ENCODE measurements at regions not wholly inside any gene's neighbourhood (a gene's known extent, or its start where the extent isn't known, plus 50 kb on each side); places are given as distances from the start of the nearest gene placed in this dataset.

GRCh38 chr14:89041257-89041582, 216.8 kb downstream of the TTC8 start:
- Histone ChIP-seq H3K4me1 (ENCODE audit: control insufficient read depth, insufficient read depth, low read length, poor library complexity, severe bottlenecking) (peaks cover 9% of the 10 kb centered on the region), H3K27ac (ENCODE audit: insufficient read depth, low read length, poor library complexity, severe bottlenecking) (no peak overlapping the region), H3K27me3 (replicated peaks; ENCODE audit: control insufficient read depth, insufficient read depth, low read length, poor library complexity, severe bottlenecking) (no peaks in the 10 kb centered on the region), H3K36me3 (ENCODE audit: control insufficient read depth, insufficient read depth, low read length) (no peaks in the 10 kb centered on the region), H3K4me3 (ENCODE audit: insufficient read depth, low read depth, low read length, poor library complexity, severe bottlenecking) (no peak overlapping the region), H3K9me3 (ENCODE audit: control insufficient read depth, low read length) (no peaks in the 10 kb centered on the region)
- no peak for DNase-seq

- Histone ChIP-seq H3K4me3 (ENCODE audit: insufficient read depth, low read depth, low read length, poor library complexity, severe bottlenecking) (no peak overlapping the region), H3K27ac (ENCODE audit: insufficient read depth, low read length, poor library complexity, severe bottlenecking) (no peak overlapping the region), H3K27me3 (replicated peaks; ENCODE audit: control insufficient read depth, insufficient read depth, low read length, poor library complexity, severe bottlenecking) (no peaks in the 10 kb centered on the region), H3K9me3 (ENCODE audit: control insufficient read depth, low read length) (no peaks in the 10 kb centered on the region), H3K36me3 (ENCODE audit: control insufficient read depth, insufficient read depth, low read length) (no peaks in the 10 kb centered on the region), H3K4me1 (ENCODE audit: control insufficient read depth, insufficient read depth, low read length, poor library complexity, severe bottlenecking) (peaks cover 9% of the 10 kb centered on the region)
- DNase-seq: no peak
Measured at GRCh38 chr14:89042021-89042420, 217.6 kb downstream of the TTC8 start.

GRCh38 chr14:89053303-89053702, 228.9 kb downstream of the TTC8 start:
- H3K27ac ChIP-seq (ENCODE audit: insufficient read depth, low read length, poor library complexity, severe bottlenecking): no peak overlapping the region
- no peaks in the 10 kb centered on the region for H3K27me3 ChIP-seq (replicated peaks; ENCODE audit: control insufficient read depth, insufficient read depth, low read length, poor library complexity, severe bottlenecking)
- DNase-seq: no peak
- H3K4me3 ChIP-seq (ENCODE audit: insufficient read depth, low read depth, low read length, poor library complexity, severe bottlenecking): no peak overlapping the region
- no peaks in the 10 kb centered on the region for H3K36me3 ChIP-seq (ENCODE audit: control insufficient read depth, insufficient read depth, low read length)
- no peaks in the 10 kb centered on the region for H3K4me1 ChIP-seq (ENCODE audit: control insufficient read depth, insufficient read depth, low read length, poor library complexity, severe bottlenecking)
- H3K9me3 ChIP-seq (ENCODE audit: control insufficient read depth, low read length): no peaks in the 10 kb centered on the region

- Histone ChIP-seq H3K27ac (ENCODE audit: insufficient read depth, low read length, poor library complexity, severe bottlenecking) (no peak overlapping the region), H3K9me3 (ENCODE audit: control insufficient read depth, low read length) (no peaks in the 10 kb centered on the region), H3K4me1 (ENCODE audit: control insufficient read depth, insufficient read depth, low read length, poor library complexity, severe bottlenecking) (no peaks in the 10 kb centered on the region), H3K36me3 (ENCODE audit: control insufficient read depth, insufficient read depth, low read length) (no peaks in the 10 kb centered on the region), H3K4me3 (ENCODE audit: insufficient read depth, low read depth, low read length, poor library complexity, severe bottlenecking) (no peak overlapping the region), H3K27me3 (replicated peaks; ENCODE audit: control insufficient read depth, insufficient read depth, low read length, poor library complexity, severe bottlenecking) (no peaks in the 10 kb centered on the region)
- DNase-seq: no peak
Measured at GRCh38 chr14:89056394-89056793, 231.9 kb downstream of the TTC8 start.

- Histone ChIP-seq H3K27me3 (replicated peaks; ENCODE audit: control insufficient read depth, insufficient read depth, low read length, poor library complexity, severe bottlenecking) (no peaks in the 10 kb centered on the region), H3K4me3 (ENCODE audit: insufficient read depth, low read depth, low read length, poor library complexity, severe bottlenecking) (no peak overlapping the region), H3K27ac (ENCODE audit: insufficient read depth, low read length, poor library complexity, severe bottlenecking) (no peak overlapping the region), H3K9me3 (ENCODE audit: control insufficient read depth, low read length) (no peaks in the 10 kb centered on the region), H3K4me1 (ENCODE audit: control insufficient read depth, insufficient read depth, low read length, poor library complexity, severe bottlenecking) (no peaks in the 10 kb centered on the region), H3K36me3 (ENCODE audit: control insufficient read depth, insufficient read depth, low read length) (no peaks in the 10 kb centered on the region)
- no peak for DNase-seq
Measured at GRCh38 chr14:89058697-89059096, 234.2 kb downstream of the TTC8 start.

GRCh38 chr14:89060191-89060590, 235.7 kb downstream of the TTC8 start:
- Histone ChIP-seq H3K4me1 (ENCODE audit: control insufficient read depth, insufficient read depth, low read length, poor library complexity, severe bottlenecking) (no peaks in the 10 kb centered on the region), H3K4me3 (ENCODE audit: insufficient read depth, low read depth, low read length, poor library complexity, severe bottlenecking) (no peak overlapping the region), H3K9me3 (ENCODE audit: control insufficient read depth, low read length) (no peaks in the 10 kb centered on the region), H3K27ac (ENCODE audit: insufficient read depth, low read length, poor library complexity, severe bottlenecking) (no peak overlapping the region), H3K36me3 (ENCODE audit: control insufficient read depth, insufficient read depth, low read length) (no peaks in the 10 kb centered on the region), H3K27me3 (replicated peaks; ENCODE audit: control insufficient read depth, insufficient read depth, low read length, poor library complexity, severe bottlenecking) (no peaks in the 10 kb centered on the region)
- DNase-seq: no peak

- H3K36me3 ChIP-seq (ENCODE audit: control insufficient read depth, insufficient read depth, low read length): no peaks in the 10 kb centered on the region
- H3K4me1 ChIP-seq (ENCODE audit: control insufficient read depth, insufficient read depth, low read length, poor library complexity, severe bottlenecking): no peaks in the 10 kb centered on the region
- no peak overlapping the region for H3K4me3 ChIP-seq (ENCODE audit: insufficient read depth, low read depth, low read length, poor library complexity, severe bottlenecking)
- no peaks in the 10 kb centered on the region for H3K9me3 ChIP-seq (ENCODE audit: control insufficient read depth, low read length)
- no peak overlapping the region for H3K27ac ChIP-seq (ENCODE audit: insufficient read depth, low read length, poor library complexity, severe bottlenecking)
- no peaks in the 10 kb centered on the region for H3K27me3 ChIP-seq (replicated peaks; ENCODE audit: control insufficient read depth, insufficient read depth, low read length, poor library complexity, severe bottlenecking)
- no peak for DNase-seq
Measured at GRCh38 chr14:89061696-89062095, 237.2 kb downstream of the TTC8 start.

GRCh38 chr14:89065879-89066278, 241.4 kb downstream of the TTC8 start:
- Histone ChIP-seq H3K4me3 (ENCODE audit: insufficient read depth, low read depth, low read length, poor library complexity, severe bottlenecking) (no peak overlapping the region), H3K9me3 (ENCODE audit: control insufficient read depth, low read length) (no peaks in the 10 kb centered on the region), H3K27ac (ENCODE audit: insufficient read depth, low read length, poor library complexity, severe bottlenecking) (no peak overlapping the region), H3K27me3 (replicated peaks; ENCODE audit: control insufficient read depth, insufficient read depth, low read length, poor library complexity, severe bottlenecking) (no peaks in the 10 kb centered on the region), H3K36me3 (ENCODE audit: control insufficient read depth, insufficient read depth, low read length) (no peaks in the 10 kb centered on the region), H3K4me1 (ENCODE audit: control insufficient read depth, insufficient read depth, low read length, poor library complexity, severe bottlenecking) (peaks cover 4% of the 10 kb centered on the region)
- DNase-seq: no peak

GRCh38 chr14:89067293-89067972, 243.0 kb downstream of the TTC8 start:
- Histone ChIP-seq H3K4me1 (ENCODE audit: control insufficient read depth, insufficient read depth, low read length, poor library complexity, severe bottlenecking) (peaks cover 4% of the 10 kb centered on the region), H3K4me3 (ENCODE audit: insufficient read depth, low read depth, low read length, poor library complexity, severe bottlenecking) (no peak overlapping the region), H3K27me3 (replicated peaks; ENCODE audit: control insufficient read depth, insufficient read depth, low read length, poor library complexity, severe bottlenecking) (no peaks in the 10 kb centered on the region), H3K36me3 (ENCODE audit: control insufficient read depth, insufficient read depth, low read length) (no peaks in the 10 kb centered on the region), H3K27ac (ENCODE audit: insufficient read depth, low read length, poor library complexity, severe bottlenecking) (no peak overlapping the region), H3K9me3 (ENCODE audit: control insufficient read depth, low read length) (no peaks in the 10 kb centered on the region)
- DNase-seq: no peak

GRCh38 chr14:89078021-89078795, 253.8 kb downstream of the TTC8 start:
- Histone ChIP-seq H3K27ac (ENCODE audit: insufficient read depth, low read length, poor library complexity, severe bottlenecking) (no peak overlapping the region), H3K9me3 (ENCODE audit: control insufficient read depth, low read length) (no peaks in the 10 kb centered on the region), H3K4me3 (ENCODE audit: insufficient read depth, low read depth, low read length, poor library complexity, severe bottlenecking) (no peak overlapping the region), H3K36me3 (ENCODE audit: control insufficient read depth, insufficient read depth, low read length) (no peaks in the 10 kb centered on the region), H3K27me3 (replicated peaks; ENCODE audit: control insufficient read depth, insufficient read depth, low read length, poor library complexity, severe bottlenecking) (no peaks in the 10 kb centered on the region), H3K4me1 (ENCODE audit: control insufficient read depth, insufficient read depth, low read length, poor library complexity, severe bottlenecking) (no peaks in the 10 kb centered on the region)
- no peak for DNase-seq
